ENCODE measurements at regions not wholly inside any gene's neighbourhood (a gene's known extent, or its start where the extent isn't known, plus 50 kb on each side); places are given as distances from the start of the nearest gene placed in this dataset.

- TF ChIP-seq, protein P1, sequence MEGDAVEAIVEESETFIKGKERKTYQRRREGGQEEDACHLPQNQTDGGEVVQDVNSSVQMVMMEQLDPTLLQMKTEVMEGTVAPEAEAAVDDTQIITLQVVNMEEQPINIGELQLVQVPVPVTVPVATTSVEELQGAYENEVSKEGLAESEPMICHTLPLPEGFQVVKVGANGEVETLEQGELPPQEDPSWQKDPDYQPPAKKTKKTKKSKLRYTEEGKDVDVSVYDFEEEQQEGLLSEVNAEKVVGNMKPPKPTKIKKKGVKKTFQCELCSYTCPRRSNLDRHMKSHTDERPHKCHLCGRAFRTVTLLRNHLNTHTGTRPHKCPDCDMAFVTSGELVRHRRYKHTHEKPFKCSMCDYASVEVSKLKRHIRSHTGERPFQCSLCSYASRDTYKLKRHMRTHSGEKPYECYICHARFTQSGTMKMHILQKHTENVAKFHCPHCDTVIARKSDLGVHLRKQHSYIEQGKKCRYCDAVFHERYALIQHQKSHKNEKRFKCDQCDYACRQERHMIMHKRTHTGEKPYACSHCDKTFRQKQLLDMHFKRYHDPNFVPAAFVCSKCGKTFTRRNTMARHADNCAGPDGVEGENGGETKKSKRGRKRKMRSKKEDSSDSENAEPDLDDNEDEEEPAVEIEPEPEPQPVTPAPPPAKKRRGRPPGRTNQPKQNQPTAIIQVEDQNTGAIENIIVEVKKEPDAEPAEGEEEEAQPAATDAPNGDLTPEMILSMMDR (IDR thresholded peaks at IDR 0.05; ENCODE audit: low read depth, low read length, missing control alignments): no peak
- no peak overlapping the region for H3K4me3 ChIP-seq (replicated peaks; ENCODE audit: low read depth, low read length)
- no peak for DNase-seq (ENCODE audit: extremely low read depth, low read depth)
These were observed 1101.4 kb downstream of the ROBO2 start for GRCh38 chr3:78141269-78141668.

DNA sequence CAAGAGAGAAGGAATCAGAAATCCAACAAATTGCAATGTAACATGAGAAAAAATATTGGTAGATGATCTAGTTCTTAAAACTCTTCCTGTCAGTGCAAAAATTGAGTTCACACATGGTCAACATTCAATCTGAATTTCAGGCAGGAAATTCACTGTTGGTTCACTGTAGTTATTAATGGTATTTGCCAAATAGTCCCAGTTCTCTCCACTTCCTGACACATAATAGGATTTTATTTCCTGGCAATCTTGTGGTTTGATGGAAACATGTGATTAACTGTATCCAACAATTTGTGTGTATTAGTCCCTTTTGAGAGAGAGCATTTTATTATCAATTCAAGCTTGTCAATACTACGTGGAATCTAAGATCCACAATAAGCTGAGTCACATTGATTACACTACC, 1103.1 kb downstream of the ROBO2 start:
- no peak for DNase-seq (ENCODE audit: extremely low read depth, low read depth)
- no peak overlapping the region for H3K4me3 ChIP-seq (replicated peaks; ENCODE audit: low read depth, low read length)
- TF ChIP-seq, protein P1 (IDR thresholded peaks at IDR 0.05; ENCODE audit: low read depth, low read length, missing control alignments): no peak

GRCh38 chr3:78148986-78149717, 1109.3 kb downstream of the ROBO2 start:
- H3K4me3 ChIP-seq (replicated peaks; ENCODE audit: low read depth, low read length): no peak overlapping the region
- TF ChIP-seq, protein P1 (IDR thresholded peaks at IDR 0.05; ENCODE audit: low read depth, low read length, missing control alignments): no peak
- no peak for DNase-seq (ENCODE audit: extremely low read depth, low read depth)

- no peak overlapping the region for H3K4me3 ChIP-seq (replicated peaks; ENCODE audit: low read depth, low read length)
- no peak for DNase-seq (ENCODE audit: extremely low read depth, low read depth)
- TF ChIP-seq, protein P1 (IDR thresholded peaks at IDR 0.05; ENCODE audit: low read depth, low read length, missing control alignments): no peak
These were observed 1114.1 kb downstream of the ROBO2 start for GRCh38 chr3:78153973-78154372.

- H3K4me3 ChIP-seq (replicated peaks; ENCODE audit: low read depth, low read length): no peak overlapping the region
- DNase-seq (ENCODE audit: extremely low read depth, low read depth): no peak
- TF ChIP-seq, protein P1 (IDR thresholded peaks at IDR 0.05; ENCODE audit: low read depth, low read length, missing control alignments): no peak
These were observed 1114.8 kb downstream of the ROBO2 start for GRCh38 chr3:78154521-78155186.

GRCh38 chr3:78161736-78162135, 1121.8 kb downstream of the ROBO2 start:
- DNase-seq (ENCODE audit: extremely low read depth, low read depth): no peak
- TF ChIP-seq, protein P1 (IDR thresholded peaks at IDR 0.05; ENCODE audit: low read depth, low read length, missing control alignments): no peak
- no peak overlapping the region for H3K4me3 ChIP-seq (replicated peaks; ENCODE audit: low read depth, low read length)
